ENCODE measurements at regions not wholly inside any gene's neighbourhood (a gene's known extent, or its start where the extent isn't known, plus 50 kb on each side); places are given as distances from the start of the nearest gene placed in this dataset.

DNA sequence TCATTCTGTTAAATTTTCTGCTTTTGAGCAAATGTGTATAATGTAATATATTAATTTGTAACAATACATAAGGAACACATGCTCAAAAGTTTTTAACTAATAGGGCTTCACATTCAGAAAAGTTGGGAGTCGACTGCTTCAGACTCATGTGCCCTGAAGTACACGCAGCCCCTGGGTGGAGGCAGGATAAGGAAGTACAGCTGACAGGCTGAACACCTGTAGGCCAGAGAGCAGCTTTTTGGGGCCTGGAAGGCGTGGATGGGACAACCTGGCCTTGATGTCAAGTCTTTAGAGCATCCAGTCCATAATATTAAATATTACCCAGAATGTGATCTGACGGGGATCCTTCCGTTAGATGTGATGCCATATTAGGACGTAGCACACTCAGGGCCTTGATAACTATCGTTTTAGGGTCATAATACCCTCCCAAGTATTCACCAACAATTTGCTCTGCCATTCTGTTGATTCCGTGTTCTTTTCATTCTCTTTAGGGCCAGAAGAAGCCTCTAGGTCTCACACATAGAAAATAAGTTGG is 485.2 kb downstream of the SIPA1L2 start:
- H3K4me3 ChIP-seq (ENCODE audit: extremely low read depth in 1 of 4, insufficient read depth in 2 of 4, low read depth in 3 of 4, low read length in 4 of 4) = no peak overlapping the region
- no peak overlapping the region for H3K14ac ChIP-seq (ENCODE audit: insufficient read length)
- 90% methylated on average over 8 of the region's 8 CpGs; no CpG with 5 or more reads in 1 of the 2 experiments for WGBS, 2 experiments (ENCODE audit: extremely low coverage in 1 of 2, insufficient coverage in 1 of 2, insufficient read length in 1 of 2, insufficient replicate concordance in 2 of 2, low coverage in 1 of 2, low lambda C conversion rate in 2 of 2, missing lambda C conversion rate in 1 of 2)
- no peak overlapping the region for H3K4me2 ChIP-seq (ENCODE audit: insufficient read depth in 1 of 2, low read depth in 2 of 2, low read length in 2 of 2)
- H4K91ac ChIP-seq (replicated peaks; ENCODE audit: insufficient read length, low read length) = no peak overlapping the region
- no peak overlapping the region for H2BK12ac ChIP-seq (ENCODE audit: low read depth, low read length)
- H3K27me3 ChIP-seq (replicated peaks in 1 of 4; ENCODE audit: control insufficient read depth in 3 of 4, extremely low read depth in 1 of 4, insufficient read depth in 3 of 4, low read length in 3 of 4) = no peaks in the 10 kb centered on the region
- H3K23me2 ChIP-seq (ENCODE audit: low read depth, low read length) = no peaks in the 10 kb centered on the region
- H3K56ac ChIP-seq (replicated peaks; ENCODE audit: insufficient read length, low read depth, low read length) = no peak overlapping the region
- H3K23ac ChIP-seq (ENCODE audit: insufficient read length) = no peak overlapping the region
- peaks cover 4 to 10% of the 10 kb centered on the region in 2 experiments for H4K20me1 ChIP-seq (replicated peaks in 1 of 2; ENCODE audit: control insufficient read depth in 1 of 2, insufficient read depth in 2 of 2, low read length in 2 of 2)
- H4K5ac ChIP-seq (ENCODE audit: insufficient read length, low read depth, low read length) = no peak overlapping the region
- no peaks in the 10 kb centered on the region; the same call in none of the 2 replicates for H3K79me1 ChIP-seq (ENCODE audit: low read depth, low read length)
- CTCF ChIA-PET (ENCODE audit: partially characterized antibody) = no interaction called here
- no peak overlapping the region for H2BK5ac ChIP-seq (ENCODE audit: low read depth, low read length)
- peaks cover 0 to 8% (median 5%) of the 10 kb centered on the region in 4 experiments; a peak in 3 of 7 replicates for H3K4me1 ChIP-seq (replicated peaks in 1 of 4; ENCODE audit: control insufficient read depth in 3 of 4, insufficient read depth in 4 of 4, low read length in 3 of 4)
- no peak for FAIRE-seq
- no peak overlapping the region for H2BK120ac ChIP-seq (replicated peaks; ENCODE audit: low read depth, low read length)
- no peak overlapping the region for H4K8ac ChIP-seq (ENCODE audit: extremely low read depth, insufficient read depth, low read length)
- POLR2A ChIA-PET (ENCODE audit: partially characterized antibody) = interaction anchor here (0.6 to 1.8 kb wide), 4 partner anchors 12 to 1409 kb away, joined by 3 to 8 read pairs (median 4); no protein-coding TSS in a partner anchor
- no peak overlapping the region for H2BK20ac ChIP-seq (ENCODE audit: low read length)
- H3K18ac ChIP-seq (ENCODE audit: extremely low read depth, low read length) = no peak overlapping the region
- no peak overlapping the region for H2AFZ ChIP-seq (ENCODE audit: low read length)
- no peak overlapping the region for H3K4ac ChIP-seq (replicated peaks; ENCODE audit: insufficient read length, low read depth, low read length)
- no peak overlapping the region for H3K27ac ChIP-seq (ENCODE audit: low read depth, low read length)
- H2BK15ac ChIP-seq (ENCODE audit: low read length) = no peak overlapping the region
- H3K79me2 ChIP-seq (ENCODE audit: control insufficient read depth in 1 of 2, insufficient read depth in 2 of 2, low read length in 2 of 2) = no peaks in the 10 kb centered on the region
- TF ChIP-seq CBX5 (IDR thresholded peaks at IDR 0.05; ENCODE audit: low read depth, low read length) (no peak), POLR2AphosphoS5 (IDR thresholded peaks at IDR 0.05; ENCODE audit: low read depth, low read length) (peak; percentile 58; the same call in 1 of the 2 replicates), POU5F1 (IDR thresholded peaks at IDR 0.05; ENCODE audit: low read depth, low read length) (no peak), SRF (IDR thresholded peaks at IDR 0.05; ENCODE audit: low read depth, low read length) (no peak), SP4 (IDR thresholded peaks at IDR 0.05; ENCODE audit: low read length) (no peak), RBBP5 (IDR thresholded peaks at IDR 0.05; ENCODE audit: borderline replicate concordance, low read depth, low read length) (no peak), CBX8 (IDR thresholded peaks at IDR 0.05; ENCODE audit: borderline replicate concordance, low read depth, low read length) (no peak), SAP30 (IDR thresholded peaks at IDR 0.05; ENCODE audit: insufficient read depth, insufficient replicate concordance, low read length) (no peak), CHD2 (IDR thresholded peaks at IDR 0.05; ENCODE audit: low read length) (0 out of 2 replicates have a peak, but pooled peaks have one; percentile 10), POLR2A (IDR thresholded peaks at IDR 0.05; ENCODE audit: control extremely low read depth in 1 of 2, low read depth in 2 of 2, low read length in 2 of 2) (peak in 1 of 2 experiments; percentile 64; a peak in 1 of 3 replicates), GTF2F1 (IDR thresholded peaks at IDR 0.05; ENCODE audit: borderline replicate concordance, low read depth, low read length) (no peak)
- TF ChIP-seq, protein P1, sequence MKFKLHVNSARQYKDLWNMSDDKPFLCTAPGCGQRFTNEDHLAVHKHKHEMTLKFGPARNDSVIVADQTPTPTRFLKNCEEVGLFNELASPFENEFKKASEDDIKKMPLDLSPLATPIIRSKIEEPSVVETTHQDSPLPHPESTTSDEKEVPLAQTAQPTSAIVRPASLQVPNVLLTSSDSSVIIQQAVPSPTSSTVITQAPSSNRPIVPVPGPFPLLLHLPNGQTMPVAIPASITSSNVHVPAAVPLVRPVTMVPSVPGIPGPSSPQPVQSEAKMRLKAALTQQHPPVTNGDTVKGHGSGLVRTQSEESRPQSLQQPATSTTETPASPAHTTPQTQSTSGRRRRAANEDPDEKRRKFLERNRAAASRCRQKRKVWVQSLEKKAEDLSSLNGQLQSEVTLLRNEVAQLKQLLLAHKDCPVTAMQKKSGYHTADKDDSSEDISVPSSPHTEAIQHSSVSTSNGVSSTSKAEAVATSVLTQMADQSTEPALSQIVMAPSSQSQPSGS (IDR thresholded peaks at IDR 0.05; ENCODE audit: low read length) = no peak
- H3K9me3 ChIP-seq (ENCODE audit: insufficient read depth in 2 of 2, low read depth in 1 of 2, low read length in 1 of 2) = peaks cover 0 to 3% of the 10 kb centered on the region in 2 experiments; a peak in 2 of 4 replicates
- H2AK5ac ChIP-seq (ENCODE audit: low read depth, low read length) = no peak overlapping the region
- no peak for DNase-seq (ENCODE audit: low read depth in 1 of 2, low spot score in 2 of 2)
- no peak overlapping the region for H3K9ac ChIP-seq (replicated peaks in 1 of 4; ENCODE audit: extremely low read depth in 1 of 4, low read depth in 3 of 4, low read length in 3 of 4)
- peaks cover 0 to 15% (median 4%) of the 10 kb centered on the region in 4 experiments; a peak in 3 of 8 replicates for H3K36me3 ChIP-seq (ENCODE audit: control insufficient read depth in 2 of 4, insufficient read depth in 4 of 4, low read length in 3 of 4)

Data from H1 (cell line).